ENCODE measurements at regions not wholly inside any gene's neighbourhood (a gene's known extent, or its start where the extent isn't known, plus 50 kb on each side); places are given as distances from the start of the nearest gene placed in this dataset.

GRCh38 chr14:73788317-73788598, 63.4 kb upstream of the PTGR2 start:
- no peaks in the 10 kb centered on the region for H3K36me3 ChIP-seq
- intact Hi-C loops (cut with DNase I) = no loop called here
- no peak for DNase-seq
- WGBS, 2 donors = 75 to 86% methylated on average over 4 of the region's 4 CpGs
- TF ChIP-seq POLR2A (IDR thresholded peaks at IDR 0.05) (no peak), CTCF (IDR thresholded peaks at IDR 0.05) (no peak)
- H3K27me3 ChIP-seq = no peaks in the 10 kb centered on the region
- H3K4me3 ChIP-seq (replicated peaks in 1 of 3) = no peak overlapping the region
- no peaks in the 10 kb centered on the region for H3K9me3 ChIP-seq
- H3K27ac ChIP-seq = peak overlapping the region; percentile 90 to 98 (median 97)
- peaks cover 42 to 60% of the 10 kb centered on the region in 2 donors for H3K4me1 ChIP-seq

GRCh38 chr14:73787486-73788316, 63.9 kb upstream of the PTGR2 start:
- WGBS, 2 donors = 2 to 3% methylated on average over 17 of the region's 17 CpGs
- Histone ChIP-seq H3K4me1 (peaks cover 47 to 65% of the 10 kb centered on the region in 2 donors), H3K4me3 (replicated peaks in 1 of 3) (peak overlapping the region; percentile 33 to 67 (median 61)), H3K36me3 (no peaks in the 10 kb centered on the region), H3K27ac (peak overlapping the region; percentile 90 to 98 (median 97)), H3K27me3 (no peaks in the 10 kb centered on the region), H3K9me3 (no peaks in the 10 kb centered on the region)
- DNase-seq = no peak
- no peak for TF ChIP-seq POLR2A (IDR thresholded peaks at IDR 0.05)
- no peak for TF ChIP-seq CTCF (IDR thresholded peaks at IDR 0.05)
- intact Hi-C loops (cut with DNase I) = no loop called here

GRCh38 chr14:73786636-73787485, 64.8 kb upstream of the PTGR2 start:
- H3K36me3 ChIP-seq = no peaks in the 10 kb centered on the region
- intact Hi-C loops (cut with DNase I) = no loop called here
- H3K4me3 ChIP-seq (replicated peaks in 1 of 3) = peak overlapping the region; percentile 33 to 67 (median 61)
- peak; percentile 69 to 70 for DNase-seq
- H3K27ac ChIP-seq = peak overlapping the region; percentile 90 to 98 (median 97)
- TF ChIP-seq CTCF (IDR thresholded peaks at IDR 0.05) (no peak), POLR2A (IDR thresholded peaks at IDR 0.05) (peak in 1 of 2 donors; percentile 82)
- 0 to 1% methylated on average over 7 to 16 of the region's 105 CpGs for WGBS, 2 donors
- H3K4me1 ChIP-seq = peaks cover 53 to 67% of the 10 kb centered on the region in 2 donors
- H3K27me3 ChIP-seq = no peaks in the 10 kb centered on the region
- H3K9me3 ChIP-seq = no peaks in the 10 kb centered on the region

- TF ChIP-seq POLR2A (IDR thresholded peaks at IDR 0.05) = peak in 1 of 2 donors; percentile 67
- TF ChIP-seq CTCF (IDR thresholded peaks at IDR 0.05) = peak in 4 of 6 experiments; percentile 23 to 47 (median 29)
- DNase-seq = peak; percentile 74 to 79
- Histone ChIP-seq H3K9me3 (no peaks in the 10 kb centered on the region), H3K4me1 (peaks cover 53 to 68% of the 10 kb centered on the region in 2 donors), H3K36me3 (no peaks in the 10 kb centered on the region), H3K27ac (peak overlapping the region; percentile 90 to 98 (median 97)), H3K27me3 (no peaks in the 10 kb centered on the region), H3K4me3 (replicated peaks in 1 of 3) (peak overlapping the region; percentile 17 to 67 (median 19))
- intact Hi-C loops (cut with DNase I) = no loop called here
- 0 to 1% methylated on average over 32 to 33 of the region's 35 CpGs for WGBS, 2 donors
Measured at GRCh38 chr14:73785834-73786635, 65.6 kb upstream of the PTGR2 start.

Data from thyroid gland (tissue), 4 donors.